ENCODE measurements at regions not wholly inside any gene's neighbourhood (a gene's known extent, or its start where the extent isn't known, plus 50 kb on each side); places are given as distances from the start of the nearest gene placed in this dataset.

- TF ChIP-seq CTCF (conservative IDR thresholded peaks at IDR 0.05 in 1 of 2, IDR thresholded peaks at IDR 0.05 in 1 of 2; ENCODE audit: extremely low read depth in 1 of 2, insufficient read depth in 1 of 2, low read depth in 1 of 2, low read length in 2 of 2): no peak
- no peak for TF ChIP-seq EZH2 (IDR thresholded peaks at IDR 0.05; ENCODE audit: borderline replicate concordance, low read length)
These were observed 1442.0 kb downstream of the AACS start for GRCh38 chr12:126507231-126507630.

All from mammary epithelial cell (primary cell).